Esophagus mucosa (tissue), 1 donor: ENCODE measurements at regions not wholly inside any gene's neighbourhood (a gene's known extent, or its start where the extent isn't known, plus 50 kb on each side); places are given as distances from the start of the nearest gene placed in this dataset.
"Not testable (repeated sequence)": the region's sequence is repeated elsewhere in the genome, so short reads cannot be mapped to it uniquely, and the experiment has no call there.

Experiments
- ATAC-seq: fragments of 200-7000 bp; cut with Tn5 transposase; one replicate; pipeline ENCODE4 v1.9.1; 2020
- donor health status: DM: yes; HTN: yes; CAD: no.

- no peak for ATAC-seq
Observed at GRCh38 chr16:59684911-59685310, 950.8 kb upstream of the GOT2 start.

DNA sequence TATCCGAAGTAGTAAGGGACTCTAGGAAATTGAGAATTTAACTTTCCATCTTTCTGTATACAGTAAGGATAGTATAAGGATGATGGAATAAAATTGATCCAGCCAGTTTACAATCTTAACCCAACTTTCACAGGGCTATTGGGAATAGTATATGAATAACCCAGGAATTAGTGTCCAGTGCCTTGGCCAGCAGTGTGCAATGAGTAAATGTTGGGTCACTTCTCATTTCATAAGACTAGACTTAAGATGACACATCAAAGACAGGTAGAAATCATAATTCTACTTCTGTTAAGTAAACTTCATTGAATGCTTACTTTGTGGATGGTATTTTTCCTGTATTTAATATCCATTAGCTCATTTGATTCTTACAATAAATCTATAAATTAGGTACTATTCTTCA lies 949.6 kb upstream of the GOT2 start:
- ATAC-seq = no peak

- no peak for ATAC-seq
Observed at GRCh38 chr16:59665618-59666220, 931.6 kb upstream of the GOT2 start.

GRCh38 chr16:59658572-59658971 lies 924.5 kb upstream of the GOT2 start:
- ATAC-seq = no peak

DNA sequence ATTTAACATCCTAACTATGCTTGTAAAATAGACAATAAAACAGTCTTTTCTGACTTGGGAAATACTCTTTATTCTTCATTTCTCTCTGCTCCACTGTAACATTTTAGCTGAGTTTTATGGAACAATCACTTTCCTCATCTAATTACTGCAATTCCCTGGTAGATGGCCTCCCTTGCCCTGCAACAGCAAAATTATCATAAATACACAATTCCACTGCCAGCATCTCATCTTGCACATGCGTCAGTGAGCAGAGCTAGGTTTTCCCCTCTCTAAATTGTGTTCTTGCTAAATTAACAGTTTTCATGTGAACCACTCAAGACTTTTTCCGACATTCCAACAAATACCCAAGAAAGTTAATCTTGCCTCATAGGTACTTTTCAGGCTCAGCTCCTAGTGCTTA lies 920.9 kb upstream of the GOT2 start:
- no peak for ATAC-seq

GRCh38 chr16:59654455-59654854 lies 920.3 kb upstream of the GOT2 start:
- no peak for ATAC-seq

- no peak for ATAC-seq
Observed at GRCh38 chr16:59651662-59652061, 917.5 kb upstream of the GOT2 start.

DNA sequence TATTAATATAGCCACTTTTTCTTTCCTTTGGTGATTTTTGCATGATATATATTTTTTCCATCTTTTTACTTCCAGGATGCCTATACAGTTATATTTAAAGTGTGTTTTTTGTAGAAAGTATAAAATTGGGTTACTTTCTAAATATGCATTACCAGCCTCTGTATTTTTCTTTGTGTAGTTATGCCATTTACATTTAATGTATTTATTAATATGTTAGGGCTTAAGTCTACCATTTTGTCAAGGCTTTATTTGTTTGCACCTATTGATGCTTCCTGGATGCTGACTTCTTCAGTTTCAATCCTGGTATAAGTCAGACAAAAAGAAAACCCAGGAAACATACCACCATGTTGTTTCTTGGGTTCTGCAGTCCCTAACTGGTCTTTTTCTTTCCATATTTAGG lies 911.1 kb upstream of the GOT2 start:
- no peak for ATAC-seq

DNA sequence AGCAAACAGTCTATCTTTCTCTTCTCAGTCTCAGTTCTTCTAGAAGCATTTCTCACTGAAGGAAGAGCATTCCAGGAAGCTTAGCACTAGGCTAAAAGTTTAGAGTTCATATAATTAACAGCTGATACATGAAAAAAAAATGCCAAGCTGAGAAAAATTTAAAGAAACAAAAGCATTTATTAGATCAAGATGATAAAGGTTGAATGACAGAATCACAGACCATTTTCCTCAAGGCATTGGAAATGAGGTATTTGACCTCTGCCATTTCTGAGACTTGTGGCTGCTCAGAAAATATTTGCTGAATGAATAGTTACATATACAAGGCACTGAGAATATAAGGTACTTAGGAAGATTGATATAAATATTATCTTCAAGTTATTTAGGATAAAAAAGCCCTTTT lies 901.6 kb upstream of the GOT2 start:
- ATAC-seq = no peak

GRCh38 chr16:59634951-59635350 lies 900.8 kb upstream of the GOT2 start:
- no peak for ATAC-seq

GRCh38 chr16:59634004-59634579 lies 900.0 kb upstream of the GOT2 start:
- ATAC-seq = no peak

GRCh38 chr16:59632276-59632855 lies 898.2 kb upstream of the GOT2 start:
- ATAC-seq = no peak

- ATAC-seq = not testable (repeated sequence)
Observed at GRCh38 chr16:59624381-59624780, 890.3 kb upstream of the GOT2 start.

DNA sequence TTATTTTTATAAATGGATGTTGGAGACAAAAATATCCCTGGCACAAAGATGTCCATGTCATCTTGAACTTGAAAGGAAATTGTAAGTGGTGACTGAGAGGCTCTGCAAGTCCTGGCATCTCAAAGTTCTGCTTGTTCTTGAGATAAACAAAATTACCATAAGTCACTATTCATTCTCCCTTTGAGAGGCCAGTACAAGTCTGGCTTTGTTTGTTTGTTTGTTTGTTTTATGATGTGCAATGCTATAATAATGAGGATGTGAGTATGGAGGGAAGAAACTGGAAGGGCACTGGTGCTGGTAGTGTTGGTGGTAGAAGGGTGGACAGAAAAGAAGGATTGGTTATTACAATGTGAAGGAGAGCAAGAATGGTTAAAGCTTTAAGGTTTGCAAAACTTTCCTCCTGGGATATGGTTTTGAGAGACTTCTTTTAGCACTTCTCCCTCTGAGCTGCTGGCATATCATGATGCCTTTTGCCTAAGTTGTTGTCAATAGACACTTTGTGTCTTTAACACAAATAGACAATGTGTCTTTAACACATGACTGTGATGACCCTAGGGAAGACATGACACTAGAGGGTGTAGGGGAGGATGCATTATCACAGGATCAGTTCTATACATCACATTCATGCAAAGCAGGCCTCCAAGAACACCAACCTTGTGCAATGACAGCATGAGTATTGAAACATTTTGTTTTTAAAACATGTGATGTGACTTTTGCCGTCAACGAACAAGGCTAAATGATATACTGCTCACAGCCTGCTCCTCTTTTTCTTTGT lies 880.5 kb upstream of the GOT2 start:
- ATAC-seq = no peak

GRCh38 chr16:59612910-59613620 lies 878.9 kb upstream of the GOT2 start:
- not testable (repeated sequence) for ATAC-seq

DNA sequence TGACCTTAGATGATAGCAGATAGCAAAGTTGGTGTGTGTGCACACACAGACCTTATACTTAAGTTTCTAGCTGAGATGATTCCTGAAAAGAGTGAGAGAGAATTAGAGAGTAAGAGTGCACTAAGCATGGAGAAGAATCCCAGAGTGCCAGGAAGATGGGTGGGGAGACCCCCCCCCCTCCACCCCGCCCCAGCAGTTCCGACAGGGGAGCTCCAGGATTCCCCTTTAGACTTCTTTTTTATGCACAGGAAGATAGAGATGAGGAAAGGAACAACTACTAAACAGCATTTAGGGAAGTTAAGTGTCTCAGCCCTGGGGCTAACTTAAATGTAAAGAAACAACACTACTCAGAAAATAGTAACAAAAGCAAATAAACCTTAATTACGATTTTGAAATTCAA lies 878.0 kb upstream of the GOT2 start:
- ATAC-seq = no peak

- ATAC-seq = no peak
Observed at GRCh38 chr16:59611556-59611955, 877.4 kb upstream of the GOT2 start.

DNA sequence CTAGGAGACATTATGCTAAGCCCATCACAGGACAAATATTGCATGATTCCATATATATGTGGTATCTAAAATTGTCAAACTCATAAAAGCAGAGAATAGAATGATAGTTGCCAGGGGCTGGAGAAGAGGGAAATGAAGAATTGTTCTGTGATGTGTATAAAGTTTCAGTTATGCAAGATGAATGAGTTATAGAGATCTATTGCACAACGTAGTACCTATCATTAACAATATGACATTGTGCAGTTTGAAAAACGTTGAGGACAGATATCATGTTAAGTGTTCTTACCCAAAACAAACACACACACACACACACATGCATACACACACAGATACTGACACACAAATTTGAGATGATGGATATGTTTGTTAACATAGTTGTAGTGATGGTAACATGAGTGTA lies 871.6 kb upstream of the GOT2 start:
- ATAC-seq = no peak

DNA sequence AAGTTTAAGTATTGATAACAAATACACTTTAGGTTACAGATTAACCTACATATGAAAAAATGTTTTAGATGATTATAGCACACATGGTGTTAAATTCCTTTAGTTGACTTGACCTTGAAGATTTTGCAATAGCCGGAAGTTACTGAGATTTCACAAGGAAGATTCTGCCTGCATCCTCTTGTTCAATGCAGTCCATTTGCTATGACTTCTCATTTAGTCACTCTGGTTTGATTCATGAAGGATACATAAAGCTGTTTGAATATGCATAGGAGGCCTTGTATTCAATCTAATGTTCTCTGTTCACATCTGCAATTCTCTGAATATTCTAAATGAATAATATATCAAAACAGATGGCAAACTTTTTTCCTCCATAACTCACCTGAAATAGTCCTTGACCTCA lies 870.2 kb upstream of the GOT2 start:
- ATAC-seq = no peak

DNA sequence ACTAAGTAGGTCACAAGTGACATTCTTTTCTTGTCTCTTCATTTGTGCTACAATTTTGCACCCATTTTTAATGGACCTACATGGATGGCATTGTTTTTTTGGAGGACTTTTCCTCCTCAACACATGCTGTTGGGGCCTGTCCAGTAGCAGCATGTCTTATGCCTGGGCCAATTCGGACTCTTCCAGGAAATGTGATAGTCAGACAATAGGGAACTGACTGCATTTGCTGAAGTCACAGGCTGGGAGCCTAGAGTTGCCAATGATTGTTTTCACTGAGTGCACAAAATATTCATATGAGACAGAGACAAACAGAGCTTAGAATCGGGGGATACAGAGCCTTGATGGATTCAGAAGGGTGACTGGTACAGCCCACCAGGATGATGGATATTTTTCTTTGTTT lies 867.3 kb upstream of the GOT2 start:
- ATAC-seq = no peak

GRCh38 chr16:59597269-59597668 lies 863.2 kb upstream of the GOT2 start:
- ATAC-seq = no peak

- no peak for ATAC-seq
Observed at GRCh38 chr16:59596693-59597092, 862.6 kb upstream of the GOT2 start.

DNA sequence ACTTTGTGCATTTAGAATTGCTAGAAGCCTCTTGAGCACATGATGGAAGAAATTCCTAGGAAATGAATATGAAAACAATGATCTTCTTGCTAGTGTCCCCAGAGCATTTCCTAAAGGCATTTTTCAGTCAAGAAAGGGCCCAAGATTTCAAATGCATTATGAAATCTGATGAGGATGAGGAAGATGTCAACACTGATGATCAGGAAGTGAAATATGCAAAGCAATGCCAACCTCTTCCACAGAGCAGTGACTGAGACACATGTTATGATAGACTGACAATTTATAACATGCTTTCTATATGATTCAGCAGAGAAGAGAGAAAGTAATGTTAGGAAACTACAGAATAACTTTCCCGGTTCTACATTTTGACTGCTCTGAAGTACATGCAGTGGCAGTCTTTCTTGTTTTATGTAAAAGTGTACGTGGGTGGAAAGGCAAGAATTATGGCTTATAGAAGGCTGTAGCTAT lies 859.1 kb upstream of the GOT2 start:
- ATAC-seq = no peak
